ENCODE measurements at regions not wholly inside any gene's neighbourhood (a gene's known extent, or its start where the extent isn't known, plus 50 kb on each side); places are given as distances from the start of the nearest gene placed in this dataset.

GRCh38 chr17:77847221-77848085 lies 111.0 kb upstream of the TNRC6C start:
- TF ChIP-seq REST (IDR thresholded peaks at IDR 0.05; ENCODE audit: low read depth) (no peak), EGR1 (IDR thresholded peaks at IDR 0.05) (no peak)

Measured in Ishikawa (cell line).